ENCODE measurements at regions not wholly inside any gene's neighbourhood (a gene's known extent, or its start where the extent isn't known, plus 50 kb on each side); places are given as distances from the start of the nearest gene placed in this dataset.
A peak's percentile ranks its signal among the peaks of the same experiment; 100 is the strongest.

GRCh38 chr4:116400480-116400879, 684.9 kb downstream of the TRAM1L1 start:
- peak; percentile 30 for DNase-seq

GRCh38 chr4:116397714-116398113, 687.7 kb downstream of the TRAM1L1 start:
- DNase-seq = no peak

- DNase-seq = no peak
Measured at GRCh38 chr4:116397291-116397690, 688.1 kb downstream of the TRAM1L1 start.

GRCh38 chr4:116395408-116395807, 690.0 kb downstream of the TRAM1L1 start:
- no peak for DNase-seq

GRCh38 chr4:116391020-116391419, 694.4 kb downstream of the TRAM1L1 start:
- no peak for DNase-seq

- DNase-seq = no peak
Measured at GRCh38 chr4:116389139-116389538, 696.2 kb downstream of the TRAM1L1 start.

- no peak for DNase-seq
Measured at GRCh38 chr4:116387937-116388474, 697.4 kb downstream of the TRAM1L1 start.

GRCh38 chr4:116386856-116387255, 698.5 kb downstream of the TRAM1L1 start:
- no peak for DNase-seq

- no peak for DNase-seq
Measured at GRCh38 chr4:116385583-116385982, 699.8 kb downstream of the TRAM1L1 start.

- DNase-seq = no peak
Measured at GRCh38 chr4:116374815-116375214, 710.6 kb downstream of the TRAM1L1 start.

- DNase-seq = no peak
Measured at GRCh38 chr4:116362583-116362982, 722.8 kb downstream of the TRAM1L1 start.

- no peak for DNase-seq
Measured at GRCh38 chr4:116361790-116362189, 723.6 kb downstream of the TRAM1L1 start.

GRCh38 chr4:116358633-116359222, 726.6 kb downstream of the TRAM1L1 start:
- DNase-seq = peak; percentile 34

GRCh38 chr4:116357758-116358157, 727.6 kb downstream of the TRAM1L1 start:
- no peak for DNase-seq

GRCh38 chr4:116346750-116347149, 738.6 kb downstream of the TRAM1L1 start:
- no peak for DNase-seq

- DNase-seq = no peak
Measured at GRCh38 chr4:116343809-116344208, 741.6 kb downstream of the TRAM1L1 start.

GRCh38 chr4:116342143-116342542, 743.2 kb downstream of the TRAM1L1 start:
- DNase-seq = no peak

GRCh38 chr4:116332508-116332907, 752.9 kb downstream of the TRAM1L1 start:
- DNase-seq = no peak

GRCh38 chr4:116328261-116328860, 757.0 kb downstream of the TRAM1L1 start:
- no peak for DNase-seq

GRCh38 chr4:116323606-116324005, 761.8 kb downstream of the TRAM1L1 start:
- DNase-seq = no peak

GRCh38 chr4:116321471-116321870, 763.9 kb downstream of the TRAM1L1 start:
- DNase-seq = no peak

GRCh38 chr4:116320859-116321258, 764.5 kb downstream of the TRAM1L1 start:
- DNase-seq = no peak

- DNase-seq = no peak
Measured at GRCh38 chr4:116303736-116304188, 781.6 kb downstream of the TRAM1L1 start.

- DNase-seq = no peak
Measured at GRCh38 chr4:116302990-116303735, 782.2 kb downstream of the TRAM1L1 start.

Measured in HCEC 1CT (cell line).